GM12891 (cell line): ENCODE measurements at regions not wholly inside any gene's neighbourhood (a gene's known extent, or its start where the extent isn't known, plus 50 kb on each side); places are given as distances from the start of the nearest gene placed in this dataset.
A peak's percentile ranks its signal among the peaks of the same experiment; 100 is the strongest.

ENCODE experiments used
- DNase-seq: peaks from one replicate; pipeline ENCODE4 v3.0.0; 2011; ENCODE audit warnings: low spot score; ENCODE audit not compliant: insufficient read length
- FAIRE-seq: peaks from 2 replicates; lab custom pipeline; 2011; peaks lifted over from hg19 to GRCh38; lab: Jason Lieb, UNC
- PAX5 ChIP-seq: IDR thresholded peaks from 2 replicates; pipeline ENCODE4 v1.6.1; 2011; ENCODE audit warnings: low read length, moderate library complexity, mild to moderate bottlenecking; ENCODE audit not compliant: insufficient read depth, severe bottlenecking
- POLR2A ChIP-seq: IDR thresholded peaks from 2 replicates; pipeline ENCODE4 v1.6.1; 2011; ENCODE audit warnings: low read depth, low read length, control low read depth
- POLR2AphosphoS5 ChIP-seq: IDR thresholded peaks from 2 replicates; pipeline ENCODE4 v1.6.1; 2011; ENCODE audit warnings: low read depth, low read length, control low read depth
- POU2F2 ChIP-seq: IDR thresholded peaks from 2 replicates; pipeline ENCODE4 v1.6.1; 2011; ENCODE audit warnings: low read depth, mild to moderate bottlenecking, control low read depth, low read length, moderate library complexity
- SPI1 ChIP-seq: IDR thresholded peaks from 2 replicates; pipeline ENCODE4 v1.6.1; 2011; ENCODE audit warnings: low read depth, low read length, control low read depth
- TAF1 ChIP-seq: IDR thresholded peaks from 2 replicates; pipeline ENCODE4 v1.6.1; 2011; ENCODE audit warnings: low read depth, low read length, control low read depth

DNA sequence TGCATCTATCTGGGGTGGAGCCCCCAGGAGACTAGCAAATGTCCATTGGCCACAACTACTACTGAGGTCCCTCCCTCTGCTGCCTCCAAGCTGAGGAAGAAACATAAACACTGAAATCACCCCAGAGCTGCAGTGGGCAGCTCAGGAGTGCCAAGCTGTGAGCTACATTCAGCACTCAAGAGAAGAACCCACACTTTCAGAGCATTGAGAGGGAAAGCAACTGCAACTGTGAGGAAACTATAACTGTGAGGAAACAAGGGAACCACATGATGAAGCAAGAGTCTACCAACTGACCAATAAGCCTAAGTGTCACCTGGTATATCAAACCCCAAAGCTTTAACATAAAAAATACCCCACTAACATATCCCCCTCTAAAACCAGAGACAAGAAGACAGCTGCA is 373.5 kb upstream of the TACR3 start:
- FAIRE-seq (no peak), DNase-seq (no peak)
- TF ChIP-seq POLR2AphosphoS5 (no peak), TAF1 (no peak), POLR2A (no peak), PAX5 (no peak), SPI1 (no peak), POU2F2 (no peak)

DNA sequence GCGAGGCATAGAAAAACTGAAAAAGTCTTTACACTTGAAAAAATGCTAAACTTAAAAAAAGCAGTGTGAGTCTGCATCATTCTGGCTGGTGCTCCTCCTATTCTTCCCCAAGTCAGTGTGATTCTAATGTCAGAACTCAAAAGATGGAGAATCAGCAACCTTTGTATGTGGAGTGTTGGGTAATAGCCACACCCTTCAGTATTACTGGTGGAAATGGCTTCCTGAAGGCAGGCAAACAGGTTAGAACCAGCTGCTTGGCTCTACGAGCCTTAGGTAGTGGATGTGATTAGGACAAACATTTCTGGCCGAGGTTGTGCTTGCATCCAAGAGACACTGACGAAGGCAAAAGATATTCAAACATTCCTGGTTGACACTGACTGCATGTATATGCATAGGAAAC is 353.4 kb upstream of the TACR3 start:
- no peak for FAIRE-seq

DNA sequence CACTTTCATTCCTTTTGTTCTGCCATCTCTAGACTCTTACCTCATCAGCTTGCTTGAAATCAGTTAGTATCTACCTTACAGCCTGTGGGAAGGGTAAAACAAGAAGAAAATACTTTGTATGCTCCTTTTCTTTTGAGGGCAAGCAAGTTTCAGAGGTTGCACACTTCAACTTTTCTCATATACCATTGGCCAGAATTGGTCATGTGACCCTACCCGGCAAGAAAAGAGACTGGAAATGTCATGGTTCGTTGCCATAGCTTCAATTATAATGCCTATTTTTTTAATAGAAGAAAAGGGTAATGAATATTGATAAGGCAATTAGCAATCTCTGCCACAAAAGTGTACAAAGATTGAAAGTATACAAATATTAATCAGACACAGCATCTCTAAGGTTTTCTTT is 346.7 kb upstream of the TACR3 start:
- TF ChIP-seq POLR2A (no peak), PAX5 (no peak), TAF1 (no peak), SPI1 (no peak), POLR2AphosphoS5 (no peak), POU2F2 (no peak)
- FAIRE-seq (no peak), DNase-seq (no peak)

More for the DNA sequence above, 353.4 kb upstream of the TACR3 start:
- TF ChIP-seq POLR2AphosphoS5 (no peak), SPI1 (no peak), POLR2A (no peak), PAX5 (no peak)
- no peak for DNase-seq

GRCh38 chr4:104064646-104065577 is 345.1 kb upstream of the TACR3 start:
- no peak for TF ChIP-seq TAF1
- TF ChIP-seq POLR2AphosphoS5 = no peak
- TF ChIP-seq PAX5 = no peak
- TF ChIP-seq POLR2A = no peak
- no peak for TF ChIP-seq SPI1
- no peak for TF ChIP-seq POU2F2
- peak; percentile 75 for FAIRE-seq
- peak; percentile 0 for DNase-seq

- FAIRE-seq (no peak), DNase-seq (no peak)
- TF ChIP-seq TAF1 = no peak
- TF ChIP-seq POLR2A = no peak
- TF ChIP-seq POU2F2 = no peak
- no peak for TF ChIP-seq PAX5
- TF ChIP-seq POLR2AphosphoS5 = no peak
- no peak for TF ChIP-seq SPI1
Observed at GRCh38 chr4:104063341-104063740, 343.6 kb upstream of the TACR3 start.

- FAIRE-seq (no peak), DNase-seq (no peak)
- TF ChIP-seq POLR2A (no peak), POLR2AphosphoS5 (no peak), PAX5 (no peak), SPI1 (no peak), POU2F2 (no peak), TAF1 (no peak)
Observed at GRCh38 chr4:104044369-104044768, 324.6 kb upstream of the TACR3 start.

GRCh38 chr4:104032896-104033295 is 313.1 kb upstream of the TACR3 start:
- DNase-seq (no peak), FAIRE-seq (no peak)
- no peak for TF ChIP-seq POLR2A
- TF ChIP-seq POU2F2 = no peak
- no peak for TF ChIP-seq POLR2AphosphoS5
- TF ChIP-seq TAF1 = no peak
- no peak for TF ChIP-seq PAX5
- TF ChIP-seq SPI1 = no peak

GRCh38 chr4:104025251-104025650 is 305.5 kb upstream of the TACR3 start:
- FAIRE-seq (no peak), DNase-seq (no peak)
- no peak for TF ChIP-seq POLR2AphosphoS5
- no peak for TF ChIP-seq TAF1
- TF ChIP-seq POU2F2 = no peak
- no peak for TF ChIP-seq POLR2A
- no peak for TF ChIP-seq PAX5
- no peak for TF ChIP-seq SPI1

DNA sequence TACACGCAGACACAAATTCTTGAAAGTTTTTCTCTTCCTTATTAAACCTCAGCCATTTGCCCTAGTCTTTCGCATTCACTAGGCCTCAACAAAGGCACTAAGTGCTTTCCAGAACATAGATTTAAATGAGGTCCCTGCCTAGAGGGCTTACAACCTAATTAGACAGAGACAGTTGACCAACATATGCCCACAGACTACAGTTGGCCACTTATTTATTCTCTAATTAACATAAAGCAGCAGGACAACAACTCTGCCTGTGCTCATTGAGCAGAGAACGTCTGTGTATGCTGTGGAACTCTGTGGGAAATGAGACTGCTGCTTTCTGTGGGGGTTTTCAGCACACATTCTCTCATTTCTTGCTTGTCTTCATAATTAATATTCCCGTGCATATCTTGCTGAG is 303.0 kb upstream of the TACR3 start:
- no peak for DNase-seq
- no peak for TF ChIP-seq POU2F2
- TF ChIP-seq PAX5 = no peak
- TF ChIP-seq SPI1 = no peak
- TF ChIP-seq POLR2AphosphoS5 = no peak
- no peak for TF ChIP-seq POLR2A
- TF ChIP-seq TAF1 = no peak
- no peak for FAIRE-seq

- TF ChIP-seq SPI1 = no peak
- no peak for TF ChIP-seq TAF1
- TF ChIP-seq POLR2A = no peak
- no peak for TF ChIP-seq POLR2AphosphoS5
- no peak for TF ChIP-seq POU2F2
- TF ChIP-seq PAX5 = no peak
- FAIRE-seq (no peak), DNase-seq (no peak)
Observed at GRCh38 chr4:104022226-104022625, 302.4 kb upstream of the TACR3 start.

DNA sequence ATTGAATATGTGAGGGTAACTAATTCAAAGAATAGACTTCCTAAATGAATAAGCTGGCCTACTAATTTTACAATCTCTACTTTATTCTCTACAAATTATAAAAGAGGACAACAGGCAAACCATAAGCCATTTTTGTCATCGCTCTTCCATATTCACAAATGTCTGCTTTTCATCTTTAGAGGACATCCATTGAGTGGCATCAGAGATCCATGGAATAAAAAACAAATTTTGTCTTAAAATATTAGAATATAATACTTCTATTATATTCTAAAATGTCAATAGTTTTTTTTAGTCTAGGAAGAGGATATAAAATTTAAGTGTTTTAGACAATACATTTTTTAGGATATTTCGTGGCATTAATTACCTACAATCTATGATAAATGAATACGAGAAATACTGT is 300.9 kb upstream of the TACR3 start:
- DNase-seq = no peak
- FAIRE-seq = no peak
- no peak for TF ChIP-seq TAF1
